Osteoblast (primary cell): ENCODE measurements at regions not wholly inside any gene's neighbourhood (a gene's known extent, or its start where the extent isn't known, plus 50 kb on each side); places are given as distances from the start of the nearest gene placed in this dataset. TPM values are rescaled to one million over a fixed set of nuclear protein-coding genes. Genes with fewer than 3 reads are reported as not detected.

ENCODE experiments used
- DNase-seq: peaks from one replicate; pipeline ENCODE4 v3.0.0; 2011; ENCODE audit warnings: low spot score, mixed read lengths; ENCODE audit not compliant: insufficient read length; ENCODE audit errors: missing footprints
- H2AFZ ChIP-seq: 2 replicates; pipeline ENCODE4 v1.6.0; 2011; ENCODE audit warnings: mild to moderate bottlenecking, low read length
- H3K27ac ChIP-seq: 2 replicates; pipeline ENCODE4 v1.5.1; 2011; ENCODE audit warnings: mild to moderate bottlenecking, low read depth, low read length, moderate library complexity
- H3K27me3 ChIP-seq: 2 replicates; pipeline ENCODE4 v1.6.0; 2012; ENCODE audit warnings: mild to moderate bottlenecking, control low read depth, inconsistent platforms, low read length, moderate library complexity; ENCODE audit not compliant: insufficient read depth
- H3K36me3 ChIP-seq: 2 replicates; pipeline ENCODE4 v1.5.1; 2011; ENCODE audit warnings: mild to moderate bottlenecking, low read length, control low read depth, moderate library complexity; ENCODE audit not compliant: insufficient read depth
- H3K4me1 ChIP-seq: 2 replicates; pipeline ENCODE4 v1.5.1; 2011; ENCODE audit warnings: mild to moderate bottlenecking, low read length, control low read depth, moderate library complexity; ENCODE audit not compliant: insufficient read depth
- H3K4me2 ChIP-seq: 2 replicates; pipeline ENCODE4 v1.6.0; 2011; ENCODE audit warnings: mild to moderate bottlenecking, low read length; ENCODE audit not compliant: insufficient read depth
- H3K4me3 ChIP-seq: fragments of 200-600 bp; sonication (generic); 3 replicates; pipeline ENCODE4 v1.5.1; 2012; ENCODE audit warnings: mild to moderate bottlenecking, low read length, inconsistent platforms; ENCODE audit not compliant: insufficient read depth
- H3K79me2 ChIP-seq: 2 replicates; pipeline ENCODE4 v1.6.0; 2012; ENCODE audit warnings: mild to moderate bottlenecking, low read length, control low read depth, inconsistent platforms; ENCODE audit not compliant: insufficient read depth
- H3K9me3 ChIP-seq: 2 replicates; pipeline ENCODE4 v1.5.1; 2011; ENCODE audit warnings: low read depth, low read length, control low read depth
- H4K20me1 ChIP-seq: 2 replicates; pipeline ENCODE4 v1.6.0; 2012; ENCODE audit warnings: mild to moderate bottlenecking, low read length, control low read depth; ENCODE audit not compliant: insufficient read depth
- CTCF ChIP-seq: IDR thresholded peaks from 2 replicates; pipeline ENCODE4 v1.5.1; 2011; ENCODE audit warnings: mild to moderate bottlenecking, low read depth, low read length, moderate library complexity; ENCODE audit errors: extremely low read depth
- small RNA-seq: library from RNA; depleted of rRNA; stranded (forward); fragments of <200 nt; gene quantifications from one replicate; pipeline ENCODE3, GENCODE V24; 2012

DNA sequence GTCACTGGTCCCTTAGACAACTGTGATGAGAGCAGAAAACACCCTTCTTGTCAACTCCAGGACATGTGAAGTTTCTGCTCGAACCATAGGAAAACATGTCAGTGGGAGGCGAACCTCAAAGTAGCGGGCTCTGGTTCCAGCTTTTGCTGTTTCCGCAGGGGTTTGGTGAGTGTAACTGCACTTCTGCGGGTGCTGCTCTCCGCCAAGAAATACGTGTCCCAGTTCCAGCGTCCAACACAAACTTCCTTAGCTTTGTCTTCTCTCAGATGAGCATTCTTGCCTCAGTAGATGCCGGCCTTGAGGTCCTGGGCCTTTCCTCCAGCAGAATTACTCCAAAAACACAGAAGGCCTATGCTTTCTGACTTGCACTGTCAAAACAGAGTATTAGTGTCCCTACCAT is 156.3 kb downstream of the FNDC1 start:
- Histone ChIP-seq H2AFZ (no peak overlapping the region), H3K4me3 (no peak overlapping the region), H3K27ac (no peak overlapping the region), H4K20me1 (no peaks in the 10 kb centered on the region), H3K4me1 (no peaks in the 10 kb centered on the region), H3K36me3 (no peaks in the 10 kb centered on the region), H3K9me3 (no peaks in the 10 kb centered on the region), H3K27me3 (no peaks in the 10 kb centered on the region), H3K4me2 (no peak overlapping the region), H3K79me2 (no peaks in the 10 kb centered on the region)
- no peak for TF ChIP-seq CTCF
- no peak for DNase-seq

- H3K9me3 ChIP-seq, result no peaks in the 10 kb centered on the region
- H4K20me1 ChIP-seq, result no peaks in the 10 kb centered on the region
- no peaks in the 10 kb centered on the region for H3K4me1 ChIP-seq
- H3K27me3 ChIP-seq, result no peaks in the 10 kb centered on the region
- TF ChIP-seq CTCF, result no peak
- H3K4me3 ChIP-seq, result no peak overlapping the region
- no peak overlapping the region for H3K27ac ChIP-seq
- no peak for DNase-seq
- no peaks in the 10 kb centered on the region for H3K36me3 ChIP-seq
- H3K79me2 ChIP-seq, result no peaks in the 10 kb centered on the region
- H3K4me2 ChIP-seq, result no peak overlapping the region
- no peak overlapping the region for H2AFZ ChIP-seq
Observed at GRCh38 chr6:159324596-159324995, 155.4 kb downstream of the FNDC1 start.

Small RNA genes lying in the stretch of these regions (small RNA-seq; reads per million reads assigned to genes)
- gene AL078604.3, result not detected
